ENCODE measurements at regions not wholly inside any gene's neighbourhood (a gene's known extent, or its start where the extent isn't known, plus 50 kb on each side); places are given as distances from the start of the nearest gene placed in this dataset.

GRCh38 chr2:14385043-14385442, 247.5 kb upstream of the LRATD1 start:
- no peak for TF ChIP-seq POLR2AphosphoS5 (IDR thresholded peaks at IDR 0.05; ENCODE audit: low read depth, low read length)
- no peak for TF ChIP-seq POLR2A (IDR thresholded peaks at IDR 0.05; ENCODE audit: low read depth, low read length)
- no peak for TF ChIP-seq PAX5 (IDR thresholded peaks at IDR 0.05; ENCODE audit: insufficient read depth, low read length, severe bottlenecking)
- TF ChIP-seq POU2F2 (IDR thresholded peaks at IDR 0.05; ENCODE audit: low read depth, low read length), result no peak
- TF ChIP-seq TAF1 (IDR thresholded peaks at IDR 0.05; ENCODE audit: low read depth, low read length), result no peak
- TF ChIP-seq SPI1 (IDR thresholded peaks at IDR 0.05; ENCODE audit: low read depth, low read length), result no peak
- DNase-seq (ENCODE audit: insufficient read length, low spot score), result no peak
- no peak for FAIRE-seq

- no peak for FAIRE-seq
- TF ChIP-seq POLR2AphosphoS5 (IDR thresholded peaks at IDR 0.05; ENCODE audit: low read depth, low read length) (no peak), SPI1 (IDR thresholded peaks at IDR 0.05; ENCODE audit: low read depth, low read length) (no peak), POLR2A (IDR thresholded peaks at IDR 0.05; ENCODE audit: low read depth, low read length) (no peak), POU2F2 (IDR thresholded peaks at IDR 0.05; ENCODE audit: low read depth, low read length) (no peak), PAX5 (IDR thresholded peaks at IDR 0.05; ENCODE audit: insufficient read depth, low read length, severe bottlenecking) (no peak), TAF1 (IDR thresholded peaks at IDR 0.05; ENCODE audit: low read depth, low read length) (no peak)
- no peak for DNase-seq (ENCODE audit: insufficient read length, low spot score)
These were observed 245.2 kb upstream of the LRATD1 start for GRCh38 chr2:14387332-14387731.

- TF ChIP-seq PAX5 (IDR thresholded peaks at IDR 0.05; ENCODE audit: insufficient read depth, low read length, severe bottlenecking) (no peak), POLR2A (IDR thresholded peaks at IDR 0.05; ENCODE audit: low read depth, low read length) (no peak), TAF1 (IDR thresholded peaks at IDR 0.05; ENCODE audit: low read depth, low read length) (no peak), POU2F2 (IDR thresholded peaks at IDR 0.05; ENCODE audit: low read depth, low read length) (no peak), POLR2AphosphoS5 (IDR thresholded peaks at IDR 0.05; ENCODE audit: low read depth, low read length) (no peak)
- DNase-seq (ENCODE audit: insufficient read length, low spot score) (no peak), FAIRE-seq (no peak)
These were observed 243.8 kb upstream of the LRATD1 start for GRCh38 chr2:14388724-14389123.

- TF ChIP-seq PAX5 (IDR thresholded peaks at IDR 0.05; ENCODE audit: insufficient read depth, low read length, severe bottlenecking), result no peak
- no peak for TF ChIP-seq SPI1 (IDR thresholded peaks at IDR 0.05; ENCODE audit: low read depth, low read length)
- no peak for TF ChIP-seq POLR2A (IDR thresholded peaks at IDR 0.05; ENCODE audit: low read depth, low read length)
- no peak for TF ChIP-seq TAF1 (IDR thresholded peaks at IDR 0.05; ENCODE audit: low read depth, low read length)
- TF ChIP-seq POLR2AphosphoS5 (IDR thresholded peaks at IDR 0.05; ENCODE audit: low read depth, low read length), result no peak
- TF ChIP-seq POU2F2 (IDR thresholded peaks at IDR 0.05; ENCODE audit: low read depth, low read length), result no peak
- FAIRE-seq (no peak), DNase-seq (ENCODE audit: insufficient read length, low spot score) (no peak)
These were observed 235.9 kb upstream of the LRATD1 start for GRCh38 chr2:14396533-14397083.

GRCh38 chr2:14398641-14399040, 233.9 kb upstream of the LRATD1 start:
- DNase-seq (ENCODE audit: insufficient read length, low spot score) (no peak), FAIRE-seq (no peak)
- no peak for TF ChIP-seq POLR2A (IDR thresholded peaks at IDR 0.05; ENCODE audit: low read depth, low read length)
- no peak for TF ChIP-seq PAX5 (IDR thresholded peaks at IDR 0.05; ENCODE audit: insufficient read depth, low read length, severe bottlenecking)
- no peak for TF ChIP-seq TAF1 (IDR thresholded peaks at IDR 0.05; ENCODE audit: low read depth, low read length)
- no peak for TF ChIP-seq SPI1 (IDR thresholded peaks at IDR 0.05; ENCODE audit: low read depth, low read length)
- no peak for TF ChIP-seq POLR2AphosphoS5 (IDR thresholded peaks at IDR 0.05; ENCODE audit: low read depth, low read length)
- no peak for TF ChIP-seq POU2F2 (IDR thresholded peaks at IDR 0.05; ENCODE audit: low read depth, low read length)

- TF ChIP-seq POU2F2 (IDR thresholded peaks at IDR 0.05; ENCODE audit: low read depth, low read length), result no peak
- TF ChIP-seq PAX5 (IDR thresholded peaks at IDR 0.05; ENCODE audit: insufficient read depth, low read length, severe bottlenecking), result no peak
- no peak for TF ChIP-seq POLR2AphosphoS5 (IDR thresholded peaks at IDR 0.05; ENCODE audit: low read depth, low read length)
- no peak for TF ChIP-seq SPI1 (IDR thresholded peaks at IDR 0.05; ENCODE audit: low read depth, low read length)
- TF ChIP-seq POLR2A (IDR thresholded peaks at IDR 0.05; ENCODE audit: low read depth, low read length), result no peak
- no peak for TF ChIP-seq TAF1 (IDR thresholded peaks at IDR 0.05; ENCODE audit: low read depth, low read length)
- DNase-seq (ENCODE audit: insufficient read length, low spot score) (no peak), FAIRE-seq (no peak)
These were observed 230.6 kb upstream of the LRATD1 start for GRCh38 chr2:14401873-14402272.

- TF ChIP-seq SPI1 (IDR thresholded peaks at IDR 0.05; ENCODE audit: low read depth, low read length), result no peak
- DNase-seq (ENCODE audit: insufficient read length, low spot score) (no peak), FAIRE-seq (no peak)
These were observed 223.8 kb upstream of the LRATD1 start for GRCh38 chr2:14408695-14409094.

- DNase-seq (ENCODE audit: insufficient read length, low spot score), result no peak
- FAIRE-seq, result no peak
These were observed 215.0 kb upstream of the LRATD1 start for GRCh38 chr2:14417551-14417950.

GRCh38 chr2:14418115-14418514, 214.4 kb upstream of the LRATD1 start:
- FAIRE-seq (no peak), DNase-seq (ENCODE audit: insufficient read length, low spot score) (no peak)
- TF ChIP-seq TAF1 (IDR thresholded peaks at IDR 0.05; ENCODE audit: low read depth, low read length) (no peak), POLR2AphosphoS5 (IDR thresholded peaks at IDR 0.05; ENCODE audit: low read depth, low read length) (no peak), SPI1 (IDR thresholded peaks at IDR 0.05; ENCODE audit: low read depth, low read length) (no peak), POU2F2 (IDR thresholded peaks at IDR 0.05; ENCODE audit: low read depth, low read length) (no peak), POLR2A (IDR thresholded peaks at IDR 0.05; ENCODE audit: low read depth, low read length) (no peak), PAX5 (IDR thresholded peaks at IDR 0.05; ENCODE audit: insufficient read depth, low read length, severe bottlenecking) (no peak)

More at GRCh38 chr2:14417551-14417950, 215.0 kb upstream of the LRATD1 start:
- TF ChIP-seq POLR2AphosphoS5 (IDR thresholded peaks at IDR 0.05; ENCODE audit: low read depth, low read length) (no peak), POU2F2 (IDR thresholded peaks at IDR 0.05; ENCODE audit: low read depth, low read length) (no peak), SPI1 (IDR thresholded peaks at IDR 0.05; ENCODE audit: low read depth, low read length) (no peak), PAX5 (IDR thresholded peaks at IDR 0.05; ENCODE audit: insufficient read depth, low read length, severe bottlenecking) (no peak)

- no peak for DNase-seq (ENCODE audit: insufficient read length, low spot score)
- no peak for FAIRE-seq
- TF ChIP-seq POLR2AphosphoS5 (IDR thresholded peaks at IDR 0.05; ENCODE audit: low read depth, low read length), result no peak
- no peak for TF ChIP-seq TAF1 (IDR thresholded peaks at IDR 0.05; ENCODE audit: low read depth, low read length)
- no peak for TF ChIP-seq POU2F2 (IDR thresholded peaks at IDR 0.05; ENCODE audit: low read depth, low read length)
- TF ChIP-seq PAX5 (IDR thresholded peaks at IDR 0.05; ENCODE audit: insufficient read depth, low read length, severe bottlenecking), result no peak
- TF ChIP-seq POLR2A (IDR thresholded peaks at IDR 0.05; ENCODE audit: low read depth, low read length), result no peak
- TF ChIP-seq SPI1 (IDR thresholded peaks at IDR 0.05; ENCODE audit: low read depth, low read length), result no peak
These were observed 211.7 kb upstream of the LRATD1 start for GRCh38 chr2:14420851-14421250.
